ENCODE measurements at regions not wholly inside any gene's neighbourhood (a gene's known extent, or its start where the extent isn't known, plus 50 kb on each side); places are given as distances from the start of the nearest gene placed in this dataset.

DNA sequence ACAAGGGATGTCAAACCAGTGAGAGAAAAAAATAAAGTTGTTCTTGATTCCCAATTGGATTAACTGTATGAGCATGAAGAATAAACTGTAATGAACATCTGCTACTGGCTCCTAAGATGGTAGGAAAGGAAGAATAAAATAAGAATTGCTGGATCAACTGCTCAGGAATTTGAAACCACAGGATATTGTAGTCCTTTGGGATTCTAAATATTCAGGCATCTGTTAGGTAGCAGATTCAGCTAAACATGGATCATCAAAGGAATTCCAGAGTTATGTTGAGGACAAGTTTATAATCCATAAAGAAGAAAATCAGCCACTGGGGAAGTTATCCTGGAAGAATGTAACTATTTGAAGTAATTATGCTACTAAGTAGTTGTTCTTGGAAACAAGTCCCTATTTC, 65.8 kb downstream of the ISL1 start:
- DNase-seq (ENCODE audit: low spot score): no peak

- DNase-seq (ENCODE audit: low spot score): no peak
Measured at GRCh38 chr5:51452562-51452961, 69.3 kb downstream of the ISL1 start.

DNA sequence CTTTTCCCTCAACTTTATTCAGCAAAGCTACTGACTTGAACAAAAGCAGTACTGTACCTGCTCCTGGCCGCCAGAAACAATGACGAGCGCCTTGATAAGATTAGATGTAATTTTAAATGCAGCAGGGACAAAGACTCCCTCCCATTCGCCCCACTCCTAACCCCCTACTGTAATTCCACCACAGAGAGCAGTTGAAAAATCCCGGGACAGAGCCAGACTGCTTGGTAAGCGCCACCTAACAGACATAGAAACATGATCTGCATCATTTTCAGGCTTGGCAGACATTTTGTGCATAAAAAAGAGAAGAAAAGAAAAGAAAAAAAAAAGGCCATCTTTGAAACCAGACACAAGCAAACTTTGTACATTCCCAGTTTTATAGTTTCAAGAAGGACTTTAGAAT, 81.9 kb downstream of the ISL1 start:
- DNase-seq (ENCODE audit: low spot score): no peak

DNA sequence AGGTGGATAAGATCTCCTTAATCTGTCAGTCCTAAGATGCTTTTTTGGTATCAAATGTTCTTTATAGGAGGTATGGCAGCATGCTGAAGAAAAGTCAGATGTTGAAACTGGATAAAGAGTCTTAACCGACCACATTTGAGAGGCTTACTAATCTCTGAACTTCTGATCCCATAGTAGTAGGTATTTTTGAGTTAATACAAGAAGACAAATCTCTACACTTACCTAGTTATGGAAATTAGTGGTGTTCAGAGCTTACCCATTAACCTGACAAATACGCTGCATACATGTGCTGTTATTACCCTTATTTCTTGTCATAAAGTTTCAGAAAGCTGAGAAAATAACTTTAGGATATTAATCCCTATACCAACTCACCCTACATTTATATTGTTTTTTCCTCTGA, 83.0 kb downstream of the ISL1 start:
- no peak for DNase-seq (ENCODE audit: low spot score)

GRCh38 chr5:51468196-51468595, 84.9 kb downstream of the ISL1 start:
- DNase-seq (ENCODE audit: low spot score): no peak

DNA sequence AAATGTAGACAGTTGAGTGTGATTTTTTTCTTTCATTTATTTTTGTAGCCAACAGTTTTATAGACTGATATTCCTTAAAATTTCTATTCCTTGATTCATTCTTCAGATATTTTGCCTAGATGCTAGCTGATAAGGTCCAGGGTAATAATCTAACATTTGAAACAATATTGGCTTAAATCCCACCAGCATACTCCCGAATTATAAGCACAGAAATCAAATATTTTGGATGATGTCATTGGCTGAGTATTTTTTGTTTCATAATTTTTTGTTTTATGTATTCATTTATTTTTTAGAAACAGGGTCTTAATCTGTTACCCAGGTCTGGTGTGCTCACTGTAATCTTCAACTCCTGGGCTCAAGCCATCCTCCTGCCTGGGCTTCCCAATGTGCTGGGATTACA, 88.4 kb downstream of the ISL1 start:
- no peak for DNase-seq (ENCODE audit: low spot score)

GRCh38 chr5:51472472-51472871, 89.2 kb downstream of the ISL1 start:
- DNase-seq (ENCODE audit: low spot score): no peak

DNA sequence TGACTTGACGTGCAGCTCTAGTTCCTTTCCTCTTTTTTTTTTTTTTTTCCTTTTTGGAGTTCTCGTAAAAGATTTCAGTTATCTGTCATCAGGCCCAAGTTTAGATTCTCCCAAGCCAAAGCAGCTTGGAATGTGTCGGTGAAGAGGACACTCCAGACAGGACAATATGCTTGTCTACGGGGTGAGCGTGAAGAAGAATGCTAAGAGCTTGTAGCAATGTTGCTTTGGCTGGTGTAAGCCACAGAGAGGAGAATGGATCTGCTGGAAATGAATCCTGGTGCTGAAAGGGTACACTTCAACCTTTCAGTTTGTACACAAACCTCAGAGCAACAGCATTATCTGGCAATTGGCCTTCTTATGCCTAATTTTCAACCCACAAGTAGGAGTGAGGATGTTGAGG, 92.4 kb downstream of the ISL1 start:
- DNase-seq (ENCODE audit: low spot score): no peak

- DNase-seq (ENCODE audit: low spot score): no peak
Measured at GRCh38 chr5:51476431-51476830, 93.2 kb downstream of the ISL1 start.

DNA sequence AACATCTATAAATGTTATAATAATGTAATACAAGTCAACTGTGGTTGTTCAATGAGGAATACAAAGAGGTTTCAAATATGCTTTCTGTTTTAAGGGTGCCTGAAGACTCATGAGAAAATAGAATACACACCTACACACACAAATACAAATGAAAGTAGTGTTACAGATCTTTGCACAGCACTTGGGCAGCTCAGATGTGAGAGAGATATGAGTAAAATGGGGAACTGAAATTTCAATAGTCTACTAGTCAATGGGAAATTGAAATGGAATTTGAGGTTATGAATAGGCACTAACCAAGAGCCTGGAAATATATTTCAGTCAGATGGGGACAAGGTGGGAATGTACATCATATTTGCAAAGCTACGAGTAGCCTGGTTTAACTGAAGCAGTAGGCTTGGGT, 96.6 kb downstream of the ISL1 start:
- no peak for DNase-seq (ENCODE audit: low spot score)

- no peak for DNase-seq (ENCODE audit: low spot score)
Measured at GRCh38 chr5:51484326-51484725, 101.1 kb downstream of the ISL1 start.

DNA sequence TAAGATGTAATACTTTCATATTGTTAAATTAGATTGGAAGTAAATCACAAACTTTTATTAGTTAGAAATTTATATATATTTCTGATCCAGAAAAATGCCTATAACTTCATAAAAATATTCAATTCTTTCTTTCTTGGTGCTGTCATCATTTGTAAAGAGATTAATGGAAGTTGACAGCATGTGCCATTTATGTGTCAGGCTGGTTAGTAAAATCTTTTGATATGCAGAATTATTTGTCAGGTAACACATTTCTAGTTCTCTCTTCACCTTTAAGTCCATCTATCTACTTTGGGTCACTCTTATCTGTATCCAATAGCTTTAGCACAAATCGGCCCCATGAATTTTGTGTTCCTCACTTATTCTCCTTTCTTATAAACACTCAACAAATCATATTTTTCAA, 102.9 kb downstream of the ISL1 start:
- DNase-seq (ENCODE audit: low spot score): no peak

DNA sequence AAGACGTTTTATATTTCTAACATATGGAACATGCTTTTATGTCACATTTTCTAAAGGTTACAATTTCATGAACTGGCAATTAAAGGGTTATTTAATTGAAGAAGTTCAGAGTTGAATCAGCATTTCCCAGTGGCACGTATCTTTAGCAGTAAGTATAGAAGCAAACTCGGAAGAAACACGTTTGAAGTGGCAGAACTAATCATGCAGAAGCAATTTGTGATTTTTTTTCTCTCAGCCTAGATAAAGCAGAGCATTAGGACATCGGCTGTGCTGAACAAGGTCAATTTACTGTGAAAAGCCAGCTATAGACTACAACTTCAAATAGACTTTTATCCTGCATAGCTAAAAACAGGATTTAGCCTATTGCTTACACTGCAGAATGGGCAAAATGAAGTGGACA, 104.7 kb downstream of the ISL1 start:
- DNase-seq (ENCODE audit: low spot score): no peak

GRCh38 chr5:51488803-51489642, 105.8 kb downstream of the ISL1 start:
- DNase-seq (ENCODE audit: low spot score): no peak

DNA sequence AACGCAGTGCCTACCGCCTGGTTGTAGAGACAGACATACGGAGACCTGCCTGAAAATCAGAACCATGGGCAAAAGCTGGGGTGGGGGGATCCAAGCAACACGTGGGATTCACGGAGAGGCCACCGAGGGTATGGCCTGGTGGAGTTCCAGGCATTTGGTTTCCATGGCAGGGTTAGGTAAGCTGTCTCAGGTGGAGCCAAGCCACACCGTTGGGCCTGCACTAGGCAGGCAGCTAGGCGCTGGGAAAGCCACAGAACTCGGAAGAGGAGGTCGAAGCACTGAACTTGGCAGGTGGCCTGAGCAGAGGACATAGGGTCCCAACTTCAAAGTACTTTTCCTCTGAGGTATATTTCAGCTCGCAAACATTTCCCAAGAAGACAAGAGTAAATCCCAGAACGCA, 111.6 kb downstream of the ISL1 start:
- DNase-seq (ENCODE audit: low spot score): no peak

- DNase-seq (ENCODE audit: low spot score): no peak
Measured at GRCh38 chr5:51495672-51496071, 112.4 kb downstream of the ISL1 start.

- no peak for DNase-seq (ENCODE audit: low spot score)
Measured at GRCh38 chr5:51517838-51518237, 134.6 kb downstream of the ISL1 start.

GRCh38 chr5:51518607-51519006, 135.4 kb downstream of the ISL1 start:
- no peak for DNase-seq (ENCODE audit: low spot score)

- DNase-seq (ENCODE audit: low spot score): no peak
Measured at GRCh38 chr5:51521583-51521982, 138.3 kb downstream of the ISL1 start.

- DNase-seq (ENCODE audit: low spot score): no peak
Measured at GRCh38 chr5:51539232-51539631, 156.0 kb downstream of the ISL1 start.

DNA sequence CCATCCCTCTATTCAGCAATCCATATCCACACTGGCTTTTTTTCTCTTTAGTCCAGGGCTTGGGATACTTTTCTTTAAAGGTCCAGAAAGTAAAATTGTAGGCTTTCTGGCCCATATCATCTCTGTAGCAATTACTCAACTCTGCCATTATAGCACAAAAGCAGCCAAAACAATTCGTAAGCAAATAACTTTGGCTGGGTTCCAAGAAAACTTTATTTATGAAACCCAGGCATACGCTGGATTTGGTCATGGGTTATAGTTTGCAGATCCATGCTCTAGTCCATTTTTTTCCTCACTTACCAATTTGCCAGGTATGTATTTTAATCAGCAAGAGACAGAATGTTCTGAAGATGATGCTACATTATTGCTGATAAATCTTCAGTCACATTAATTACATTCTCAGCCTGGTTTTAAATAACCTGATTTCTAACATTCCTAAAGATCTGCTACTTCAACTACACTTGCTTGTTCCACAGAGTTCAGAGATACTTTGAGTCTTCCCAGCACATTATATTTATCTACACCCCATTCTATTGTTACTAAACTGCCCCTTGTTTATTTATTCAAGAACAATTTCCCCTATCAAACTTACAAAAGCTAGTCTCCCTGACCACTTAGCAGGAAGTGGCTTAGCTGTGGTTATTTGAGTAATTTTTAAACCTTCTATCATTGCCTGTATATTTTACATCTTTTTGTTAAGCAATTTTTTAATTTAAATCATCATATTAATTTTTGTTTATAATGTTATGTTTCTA, 161.0 kb downstream of the ISL1 start:
- DNase-seq (ENCODE audit: low spot score): no peak

GRCh38 chr5:51556833-51557232, 173.6 kb downstream of the ISL1 start:
- DNase-seq (ENCODE audit: low spot score): no peak

DNA sequence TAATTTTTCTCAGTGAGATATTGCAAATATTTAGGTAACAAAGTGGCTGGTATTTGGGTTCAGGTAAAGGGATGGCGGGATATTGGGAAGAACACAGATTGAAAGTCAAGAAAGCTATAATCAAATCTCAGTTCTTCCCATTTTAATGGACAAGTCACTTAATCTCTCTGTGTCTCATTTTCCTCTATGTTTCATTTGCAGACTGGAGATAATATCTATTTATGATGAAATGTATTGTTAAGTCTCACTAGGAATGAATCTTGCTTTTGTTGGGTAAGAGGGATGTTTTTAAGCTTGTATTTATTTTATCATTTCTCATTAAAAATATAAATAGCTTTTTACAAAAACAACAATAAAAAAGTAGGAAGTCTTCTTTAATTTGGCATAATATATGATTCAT, 175.4 kb downstream of the ISL1 start:
- no peak for DNase-seq (ENCODE audit: low spot score)

- DNase-seq (ENCODE audit: low spot score): no peak
Measured at GRCh38 chr5:51559339-51559738, 176.1 kb downstream of the ISL1 start.
